COR-L47 (cell line): ENCODE measurements at regions not wholly inside any gene's neighbourhood (a gene's known extent, or its start where the extent isn't known, plus 50 kb on each side); places are given as distances from the start of the nearest gene placed in this dataset.

Source experiments
- DNase-seq: peaks from one replicate; lab custom pipeline; 2025; lab: John Stamatoyannopoulos, UW

GRCh38 chr4:123939621-123940020 lies 543.0 kb downstream of the SPRY1 start:
- no peak for DNase-seq

DNA sequence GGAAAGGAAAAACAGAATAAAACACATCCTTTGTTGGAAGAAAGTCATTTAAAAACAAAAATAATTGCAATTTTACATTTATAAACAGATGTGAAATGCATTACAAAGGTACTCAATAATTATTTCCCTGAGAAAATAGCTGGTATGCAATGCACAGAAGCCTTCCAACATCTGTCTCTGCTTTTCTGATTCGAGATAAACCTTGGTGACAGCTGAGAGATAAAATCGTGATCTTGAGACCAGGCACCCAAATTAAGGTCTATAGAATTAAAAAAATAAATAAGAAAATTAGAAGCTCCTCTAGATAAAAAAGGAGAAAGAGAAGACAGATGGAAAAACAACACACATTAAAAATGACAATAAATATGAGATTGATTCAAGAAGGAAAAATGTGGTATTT lies 544.0 kb downstream of the SPRY1 start:
- no peak for DNase-seq

DNA sequence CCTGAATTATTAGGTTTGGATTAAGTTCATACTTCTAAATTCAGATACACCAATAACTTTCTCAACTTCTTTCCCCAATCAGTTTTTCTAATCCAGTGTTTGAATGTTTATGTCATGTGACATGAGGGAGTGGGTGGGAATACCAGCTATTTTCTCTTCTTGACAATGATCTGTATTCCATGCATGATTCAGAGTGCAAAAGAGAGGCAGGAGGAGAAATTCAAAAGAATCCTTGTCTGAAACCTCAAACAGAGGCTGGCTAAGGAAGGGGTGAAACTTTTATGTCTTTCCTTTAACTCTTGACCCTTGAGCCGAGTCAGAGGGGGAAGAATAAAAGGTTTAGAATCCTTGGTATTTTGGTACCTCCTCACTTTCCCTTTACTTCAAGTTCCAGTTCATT lies 544.7 kb downstream of the SPRY1 start:
- DNase-seq: no peak

DNA sequence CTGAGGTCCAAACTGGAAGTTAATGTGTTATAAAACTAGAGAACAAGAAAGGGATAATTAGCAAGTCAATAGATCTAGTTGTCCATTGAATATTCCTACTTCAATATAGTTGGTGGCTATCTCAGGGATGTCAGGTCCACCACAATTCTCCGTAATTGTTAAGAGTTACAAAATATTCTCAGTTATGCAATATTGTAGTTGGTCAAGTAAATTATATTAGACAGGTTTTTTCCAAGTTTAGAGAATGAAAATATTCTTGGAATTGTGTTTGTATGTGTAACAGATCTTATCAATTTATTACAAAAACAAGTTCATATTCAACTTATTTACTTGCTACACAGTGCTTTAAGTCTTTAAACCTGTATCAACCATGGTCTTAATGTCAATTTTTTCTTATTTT lies 547.4 kb downstream of the SPRY1 start:
- DNase-seq: no peak

- DNase-seq: no peak
These were observed 548.7 kb downstream of the SPRY1 start for GRCh38 chr4:123945301-123945700.

- DNase-seq: no peak
These were observed 553.9 kb downstream of the SPRY1 start for GRCh38 chr4:123950530-123950929.

- DNase-seq: no peak
These were observed 556.1 kb downstream of the SPRY1 start for GRCh38 chr4:123952530-123953274.

DNA sequence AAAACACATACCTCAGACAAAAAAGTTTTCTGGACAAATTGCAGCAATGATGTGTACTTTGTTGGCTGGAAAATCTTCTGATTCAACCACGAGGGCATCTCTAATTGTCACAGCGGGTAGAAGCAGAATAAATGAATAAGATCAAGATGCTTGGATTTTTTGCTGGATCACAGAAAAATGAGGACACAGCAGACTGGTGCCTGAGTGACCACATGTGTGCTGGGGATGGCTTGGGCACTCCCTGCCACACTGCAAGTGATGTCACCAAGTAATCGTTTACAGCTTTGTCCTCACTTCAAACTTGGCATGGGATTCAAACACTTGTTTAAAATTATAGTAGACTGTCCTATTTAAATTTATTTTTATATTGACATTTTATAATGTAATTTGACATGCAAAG lies 557.0 kb downstream of the SPRY1 start:
- no peak for DNase-seq

DNA sequence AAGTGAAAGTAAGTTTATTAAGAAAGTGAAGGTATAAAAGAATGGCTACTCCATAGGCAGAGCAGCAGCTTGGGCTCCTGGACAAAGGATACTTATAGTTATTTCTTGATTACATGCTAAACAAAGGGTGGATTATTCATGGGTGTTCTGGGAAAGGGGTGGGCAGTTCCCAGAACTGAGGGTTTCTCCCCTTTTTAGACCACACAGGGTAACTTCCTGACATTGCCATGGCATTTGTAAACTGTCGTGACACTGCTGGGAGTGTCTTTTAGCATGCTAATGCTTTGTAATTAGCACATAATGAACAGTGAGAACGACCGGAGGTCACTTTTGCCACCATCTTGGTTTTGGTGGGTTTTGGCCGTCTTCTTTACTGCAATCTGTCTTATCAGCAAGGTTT lies 557.6 kb downstream of the SPRY1 start:
- no peak for DNase-seq

DNA sequence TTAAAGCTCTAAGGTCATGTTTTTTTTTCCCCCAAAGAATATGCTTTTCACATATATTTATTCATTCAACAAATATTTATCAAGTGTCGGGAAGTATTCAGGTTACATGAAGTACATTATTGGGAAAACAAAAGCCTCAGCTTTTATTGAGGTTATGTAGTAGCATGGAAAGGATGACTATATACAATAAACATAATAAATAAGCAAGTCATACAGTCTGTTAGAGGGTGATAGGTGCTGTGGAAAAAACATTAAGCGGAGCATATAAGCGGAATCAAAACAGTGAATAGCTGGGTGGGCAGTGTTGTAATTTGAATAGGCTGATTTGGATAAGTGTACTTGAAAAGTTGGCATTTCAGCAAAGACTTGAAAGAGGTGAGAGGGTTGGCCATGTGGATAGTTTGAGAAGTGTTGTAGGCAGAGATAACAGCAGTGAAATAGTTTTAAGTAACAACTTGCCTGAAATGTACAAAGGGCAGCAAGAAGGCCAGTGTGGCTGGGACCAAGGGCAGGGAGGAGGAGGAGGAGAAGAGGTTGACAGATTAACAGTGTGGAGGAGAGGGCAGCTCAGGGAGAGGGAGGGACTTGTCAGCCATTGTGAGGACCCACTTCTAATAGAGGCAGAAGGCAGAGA lies 558.7 kb downstream of the SPRY1 start:
- no peak for DNase-seq

DNA sequence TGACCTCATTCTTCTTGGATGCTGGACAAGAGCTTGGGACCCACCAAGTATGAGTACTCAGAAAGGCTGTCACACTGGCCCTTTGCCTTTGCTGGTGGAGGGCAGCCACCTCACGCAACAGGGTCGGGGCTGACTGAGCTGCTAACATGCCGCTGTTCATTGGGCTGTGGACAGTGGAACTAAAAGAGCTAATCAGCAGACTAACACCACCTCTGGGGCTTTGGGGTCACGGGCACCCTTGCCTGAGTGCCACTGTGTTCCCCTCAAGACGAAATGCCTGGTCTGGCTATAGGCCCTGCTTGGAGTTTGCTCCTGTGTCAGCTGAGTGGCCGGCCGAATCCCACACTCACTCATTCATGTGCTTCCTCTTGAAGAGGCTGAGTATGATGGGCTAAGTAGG lies 559.6 kb downstream of the SPRY1 start:
- DNase-seq: no peak

DNA sequence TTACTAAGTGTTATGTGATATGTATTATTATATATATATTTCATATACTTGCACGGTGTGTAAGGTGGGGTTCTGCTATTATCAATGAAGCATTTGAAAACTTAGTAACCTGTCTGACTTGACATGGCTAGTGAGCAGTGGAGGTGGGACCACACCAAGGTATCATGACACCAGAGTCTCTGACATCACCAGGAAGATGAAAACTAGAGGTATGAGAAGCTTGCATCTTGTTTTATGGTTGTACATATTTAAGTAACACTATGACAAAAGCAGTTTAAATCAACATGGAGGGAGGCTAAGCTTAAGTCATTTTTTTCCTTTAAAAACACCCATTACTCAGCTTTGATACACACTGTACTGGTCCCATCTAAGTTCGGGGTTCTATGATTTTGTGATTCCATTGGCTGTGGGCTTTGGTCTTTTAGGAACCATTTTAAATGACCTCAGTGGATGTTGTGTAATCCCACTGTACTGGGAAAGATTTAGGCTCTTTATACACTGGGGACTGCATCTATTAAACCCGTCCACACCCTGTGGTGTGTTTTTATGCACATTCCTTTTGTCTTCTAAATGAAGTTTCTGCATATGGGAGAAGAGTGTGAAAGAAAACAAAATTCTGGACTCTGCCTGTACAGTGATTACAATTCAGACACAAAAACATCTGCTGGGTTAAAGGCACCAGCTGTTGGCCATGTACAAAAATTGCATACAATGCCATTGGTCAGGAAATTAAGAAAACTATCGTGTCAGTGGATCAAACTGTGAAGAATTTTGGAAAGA lies 570.6 kb downstream of the SPRY1 start:
- DNase-seq: no peak

DNA sequence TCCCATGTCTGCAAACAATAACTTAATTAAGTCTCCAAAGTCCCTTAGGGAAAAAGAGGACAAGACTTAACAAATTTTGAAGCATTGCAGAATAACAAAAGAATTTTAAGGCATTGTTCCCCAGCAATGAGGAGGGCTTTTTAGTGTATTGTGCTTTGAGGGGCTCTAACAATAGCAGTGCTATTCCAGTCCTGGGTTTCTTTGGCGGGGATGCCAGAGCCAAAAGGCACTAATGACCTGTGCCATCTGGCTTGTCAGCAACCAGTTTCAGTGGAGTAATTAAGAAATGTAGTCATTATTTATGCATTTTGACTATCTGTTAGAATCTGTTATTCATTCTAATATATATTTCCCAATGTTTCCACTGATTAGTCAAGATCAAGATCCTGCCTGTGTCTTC lies 575.4 kb downstream of the SPRY1 start:
- no peak for DNase-seq

DNA sequence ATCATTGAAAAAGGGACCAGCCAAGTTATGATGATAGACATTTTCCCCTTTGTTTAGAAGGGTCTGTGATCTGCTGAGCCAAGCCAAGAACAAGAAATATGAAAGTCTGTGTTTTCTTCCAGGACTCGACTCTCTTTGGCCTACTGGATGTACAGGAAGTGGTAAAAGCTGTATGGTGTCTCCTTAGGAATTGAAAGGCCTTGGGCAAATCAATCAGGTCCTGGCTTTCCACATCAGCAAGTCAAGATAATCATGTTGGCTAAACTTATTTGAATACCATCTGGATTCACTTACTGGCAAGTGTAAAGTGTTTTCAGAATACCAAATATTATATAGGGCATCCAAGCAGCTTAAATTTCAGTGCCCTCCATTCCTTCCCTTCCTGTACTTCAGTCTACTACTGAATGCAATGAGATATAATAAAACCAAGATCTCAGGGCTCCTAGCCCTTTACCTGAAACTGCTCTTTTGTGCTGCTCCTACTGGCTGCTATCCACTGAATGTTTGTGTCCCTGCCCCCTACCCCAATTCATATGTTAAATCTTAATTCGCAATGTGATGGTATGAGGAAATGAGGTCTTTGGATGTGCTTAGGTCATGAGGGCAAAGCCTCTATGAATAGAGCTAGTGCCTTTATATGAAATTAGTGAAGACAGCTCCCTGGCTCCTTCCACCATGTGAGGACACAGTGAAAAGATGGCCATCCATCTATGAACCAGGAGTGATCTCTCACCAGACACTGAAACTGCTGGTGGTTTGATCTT lies 578.0 kb downstream of the SPRY1 start:
- no peak for DNase-seq

- DNase-seq: peak; percentile 94
These were observed 579.7 kb downstream of the SPRY1 start for GRCh38 chr4:123976285-123976684.

DNA sequence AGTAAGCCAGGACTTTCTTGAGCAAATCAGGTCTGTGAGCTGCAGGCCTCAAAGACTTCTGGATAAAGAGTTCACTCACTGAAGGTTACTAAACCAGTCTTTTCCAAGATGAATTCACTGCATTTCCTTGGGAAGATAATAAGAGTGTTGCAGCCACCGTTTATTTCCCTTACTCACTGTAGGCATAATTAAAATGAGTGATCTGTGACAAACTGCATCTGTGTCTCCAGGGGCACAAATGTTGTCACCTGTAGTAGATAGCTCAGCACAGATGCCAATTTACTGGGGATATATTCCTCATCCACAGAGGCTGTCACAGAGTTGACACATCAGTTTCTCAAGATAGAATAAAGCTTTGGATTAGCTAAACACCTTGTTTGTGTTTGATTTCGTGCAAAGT lies 580.2 kb downstream of the SPRY1 start:
- no peak for DNase-seq

DNA sequence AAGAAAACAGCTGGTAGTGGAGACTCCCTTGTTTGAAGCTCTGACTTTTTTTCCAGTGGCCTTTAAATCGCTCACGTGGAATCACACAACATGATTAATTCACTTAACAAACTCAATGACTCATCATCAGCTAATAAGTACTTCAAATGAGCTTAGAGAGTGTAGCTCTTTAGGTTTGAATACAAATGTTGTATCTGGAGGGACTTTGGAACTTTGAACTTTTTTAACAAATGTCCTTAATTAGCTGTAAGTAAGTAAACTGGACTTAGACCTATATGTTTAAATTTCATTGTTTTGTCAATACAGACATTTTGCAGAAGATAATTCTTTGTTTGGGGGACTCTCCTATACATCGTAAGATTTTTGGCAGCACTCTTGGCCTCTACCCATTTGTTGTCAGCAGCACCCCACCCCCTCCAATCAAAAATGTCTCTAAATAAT lies 581.1 kb downstream of the SPRY1 start:
- no peak for DNase-seq

- no peak for DNase-seq
These were observed 582.0 kb downstream of the SPRY1 start for GRCh38 chr4:123978637-123979036.

DNA sequence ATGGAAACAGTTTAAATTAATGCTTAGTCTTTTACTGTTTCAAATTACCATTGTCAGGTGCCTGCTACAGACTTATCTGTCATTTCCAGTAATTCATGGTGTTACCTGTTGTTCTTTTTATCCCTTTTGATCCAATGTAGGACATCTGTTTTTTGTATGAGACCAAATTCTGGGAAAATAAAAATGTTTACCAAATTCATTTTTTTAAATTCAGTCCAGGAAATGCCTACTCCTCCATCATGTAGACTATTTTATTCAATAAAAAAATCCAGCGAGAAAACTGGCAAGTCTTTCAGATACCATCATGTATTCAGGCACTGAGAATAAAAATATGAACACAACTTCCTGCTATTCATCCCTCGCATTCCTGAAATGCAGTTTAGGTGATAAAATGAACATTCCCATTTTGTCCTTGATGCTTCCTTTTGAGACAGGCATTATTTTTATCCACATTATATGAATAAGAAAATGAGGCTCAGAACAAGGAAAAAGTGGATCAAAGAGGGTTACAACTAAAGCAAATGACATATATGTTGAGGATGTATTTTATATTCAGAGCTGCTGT lies 584.2 kb downstream of the SPRY1 start:
- no peak for DNase-seq

DNA sequence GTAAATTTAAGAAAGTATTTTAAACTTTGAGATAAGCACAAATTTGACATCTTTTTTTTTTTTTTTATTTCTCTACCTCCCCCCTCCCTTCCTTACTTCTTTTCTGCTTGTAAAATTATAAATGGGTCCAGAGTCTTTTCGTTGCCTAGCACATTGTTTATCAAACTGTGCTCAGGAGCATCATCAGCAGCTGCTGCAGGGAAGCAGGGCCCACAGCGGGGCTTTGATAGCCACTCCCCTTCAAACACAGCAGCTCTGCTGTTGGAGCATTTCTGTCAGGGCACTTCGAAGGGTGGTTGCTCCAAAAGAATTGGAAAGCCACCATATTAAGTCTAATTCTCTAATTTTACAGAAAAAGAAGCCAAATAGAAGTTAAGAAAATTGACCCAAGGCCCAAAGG lies 588.3 kb downstream of the SPRY1 start:
- no peak for DNase-seq

GRCh38 chr4:123986268-123986798 lies 589.7 kb downstream of the SPRY1 start:
- no peak for DNase-seq

- DNase-seq: no peak
These were observed 590.8 kb downstream of the SPRY1 start for GRCh38 chr4:123987408-123987807.
